HEK293 (cell line): ENCODE measurements at regions not wholly inside any gene's neighbourhood (a gene's known extent, or its start where the extent isn't known, plus 50 kb on each side); places are given as distances from the start of the nearest gene placed in this dataset.

Experiments
- CTCF ChIA-PET: fragments of 350-600 bp; formaldehyde crosslinking; extraction: SDS; loops from one replicate; lab custom pipeline; 2021; ENCODE audit warnings: antibody characterized with exemption; lab: Yijun Ruan, JAX
- POLR2A ChIA-PET: fragments of 300-600 bp; formaldehyde crosslinking; extraction: SDS; loops from one replicate; lab custom pipeline; 2020; ENCODE audit warnings: antibody characterized with exemption, inconsistent platforms; lab: Yijun Ruan, JAX
- H3K27ac ChIP-seq: fragments of 200-500 bp; sonication (Bioruptor generic); 2 replicates; pipeline ENCODE4 v1.5.1; 2014; ENCODE audit warnings: low read depth, low read length, control low read depth, inconsistent platforms; ENCODE audit errors: extremely low read depth
- H3K36me3 ChIP-seq, 2 experiments: fragments of 200-500 bp in 1 of 2; sonication (Bioruptor generic) in 1 of 2; 1 replicate in 1 of 2; 2 replicates in 1 of 2; pipeline ENCODE4 v1.5.1; 2014 to 2017; ENCODE audit warnings: inconsistent platforms in 2 of 2, low read length in 2 of 2; ENCODE audit not compliant: control insufficient read depth in 2 of 2, insufficient read depth in 1 of 2
- H3K4me1 ChIP-seq: fragments of 200-500 bp; sonication (Bioruptor generic); 2 replicates; pipeline ENCODE4 v1.5.1; 2014; ENCODE audit warnings: mild to moderate bottlenecking, low read length, inconsistent platforms; ENCODE audit not compliant: control insufficient read depth, insufficient read depth
- H3K4me3 ChIP-seq: 2 replicates; pipeline ENCODE4 v1.5.1; 2011; ENCODE audit warnings: low read depth, mild to moderate bottlenecking, control low read depth, low read length, moderate library complexity
- H3K9me3 ChIP-seq: fragments of 200-500 bp; sonication (Bioruptor generic); 2 replicates; pipeline ENCODE4 v1.5.1; 2014; ENCODE audit warnings: low read depth, low read length, inconsistent platforms; ENCODE audit not compliant: control insufficient read depth, insufficient read depth
- KLF7 ChIP-seq: fragments of 450-650 bp; formaldehyde crosslinking; IDR thresholded peaks from 2 replicates; pipeline ENCODE4 v1.5.1; 2016; ENCODE audit warnings: missing biosample characterization, missing genetic modification characterization, borderline replicate concordance
- REST ChIP-seq: fragments of 450-650 bp; formaldehyde crosslinking; IDR thresholded peaks from 2 replicates; pipeline ENCODE4 v1.5.1; 2016; ENCODE audit warnings: missing biosample characterization, missing genetic modification characterization
- SCRT1 ChIP-seq: fragments of 450-650 bp; formaldehyde crosslinking; IDR thresholded peaks from 2 replicates; pipeline ENCODE4 v1.5.1; 2016; ENCODE audit warnings: missing biosample characterization, missing genetic modification characterization, borderline replicate concordance
- WT1 ChIP-seq: fragments of 450-650 bp; formaldehyde crosslinking; IDR thresholded peaks from 2 replicates; pipeline ENCODE4 v1.5.1; 2016; ENCODE audit warnings: missing biosample characterization, missing genetic modification characterization
- ZBTB44 ChIP-seq: fragments of 450-650 bp; IDR thresholded peaks from 2 replicates; pipeline ENCODE4 v1.5.1; 2018; ENCODE audit warnings: missing biosample characterization, mild to moderate bottlenecking, missing genetic modification characterization
- ZFP37 ChIP-seq: fragments of 450-650 bp; formaldehyde crosslinking; IDR thresholded peaks from 2 replicates; pipeline ENCODE4 v1.5.1; 2016; ENCODE audit warnings: missing biosample characterization, missing genetic modification characterization
- ZNF174 ChIP-seq: fragments of 450-650 bp; formaldehyde crosslinking; IDR thresholded peaks from 2 replicates; pipeline ENCODE4 v1.5.0; 2017; ENCODE audit warnings: missing biosample characterization, mild to moderate bottlenecking, missing genetic modification characterization
- ZNF26 ChIP-seq: fragments of 450-650 bp; formaldehyde crosslinking; IDR thresholded peaks from 2 replicates; pipeline ENCODE4 v1.5.1; 2016; ENCODE audit warnings: missing biosample characterization, missing genetic modification characterization
- ZNF266 ChIP-seq: fragments of 450-650 bp; formaldehyde crosslinking; IDR thresholded peaks from 2 replicates; pipeline ENCODE4 v1.5.1; 2016; ENCODE audit warnings: missing biosample characterization, missing genetic modification characterization, low read depth
- ZNF335 ChIP-seq: fragments of 450-650 bp; formaldehyde crosslinking; conservative IDR thresholded peaks from 2 replicates; pipeline ENCODE4 v1.5.1; 2016; ENCODE audit warnings: missing biosample characterization, missing genetic modification characterization
- ZNF404 ChIP-seq: fragments of 450-650 bp; formaldehyde crosslinking; IDR thresholded peaks from 2 replicates; pipeline ENCODE4 v1.5.1; 2017; ENCODE audit warnings: missing biosample characterization, missing genetic modification characterization
- ZNF488 ChIP-seq: fragments of 450-650 bp; formaldehyde crosslinking; IDR thresholded peaks from 2 replicates; pipeline ENCODE4 v1.5.1; 2016; ENCODE audit warnings: missing biosample characterization, missing genetic modification characterization
- ZNF521 ChIP-seq: fragments of 450-650 bp; formaldehyde crosslinking; IDR thresholded peaks from 2 replicates; pipeline ENCODE4 v1.5.1; 2017; ENCODE audit warnings: missing biosample characterization, mild to moderate bottlenecking, missing genetic modification characterization
- ZNF621 ChIP-seq: fragments of 450-650 bp; formaldehyde crosslinking; IDR thresholded peaks from 2 replicates; pipeline ENCODE4 v1.5.1; 2017; ENCODE audit warnings: missing biosample characterization, missing genetic modification characterization
- ZNF624 ChIP-seq: fragments of 450-650 bp; formaldehyde crosslinking; IDR thresholded peaks from 2 replicates; pipeline ENCODE4 v1.5.1; 2017; ENCODE audit warnings: missing biosample characterization, missing genetic modification characterization
- ZNF660 ChIP-seq: fragments of 450-650 bp; IDR thresholded peaks from 2 replicates; pipeline ENCODE4 v1.5.1; 2018; ENCODE audit warnings: missing biosample characterization, mild to moderate bottlenecking, missing genetic modification characterization
- ZNF664 ChIP-seq: fragments of 450-650 bp; formaldehyde crosslinking; IDR thresholded peaks from 2 replicates; pipeline ENCODE4 v1.5.1; 2016; ENCODE audit warnings: missing biosample characterization, missing genetic modification characterization
- ZNF701 ChIP-seq: fragments of 450-650 bp; formaldehyde crosslinking; IDR thresholded peaks from 2 replicates; pipeline ENCODE4 v1.5.1; 2016; ENCODE audit warnings: missing biosample characterization, missing genetic modification characterization
- ZNF791 ChIP-seq: fragments of 450-650 bp; formaldehyde crosslinking; IDR thresholded peaks from 2 replicates; pipeline ENCODE4 v1.5.1; 2016; ENCODE audit warnings: missing biosample characterization, missing genetic modification characterization
- ZNF830 ChIP-seq: fragments of 450-650 bp; IDR thresholded peaks from 2 replicates; pipeline ENCODE4 v1.5.0; 2018; ENCODE audit warnings: missing biosample characterization, missing genetic modification characterization, low read depth, mild to moderate bottlenecking, moderate library complexity
- ZSCAN18 ChIP-seq: fragments of 450-650 bp; formaldehyde crosslinking; IDR thresholded peaks from 2 replicates; pipeline ENCODE4 v1.5.1; 2016; ENCODE audit warnings: missing biosample characterization, missing genetic modification characterization
- TF ChIP-seq, protein P1 (sequence below): fragments of 450-650 bp; formaldehyde crosslinking; IDR thresholded peaks from 2 replicates; pipeline ENCODE4 v1.5.1; 2016; ENCODE audit warnings: missing biosample characterization, missing genetic modification characterization
- TF ChIP-seq, protein P2 (sequence below): fragments of 450-650 bp; formaldehyde crosslinking; IDR thresholded peaks from 2 replicates; pipeline ENCODE4 v1.5.1; 2016; ENCODE audit warnings: missing biosample characterization, missing genetic modification characterization
- TF ChIP-seq, protein P3 (sequence below): fragments of 450-650 bp; formaldehyde crosslinking; IDR thresholded peaks from 2 replicates; pipeline ENCODE4 v1.5.1; 2017; ENCODE audit warnings: missing biosample characterization, missing genetic modification characterization

DNA sequence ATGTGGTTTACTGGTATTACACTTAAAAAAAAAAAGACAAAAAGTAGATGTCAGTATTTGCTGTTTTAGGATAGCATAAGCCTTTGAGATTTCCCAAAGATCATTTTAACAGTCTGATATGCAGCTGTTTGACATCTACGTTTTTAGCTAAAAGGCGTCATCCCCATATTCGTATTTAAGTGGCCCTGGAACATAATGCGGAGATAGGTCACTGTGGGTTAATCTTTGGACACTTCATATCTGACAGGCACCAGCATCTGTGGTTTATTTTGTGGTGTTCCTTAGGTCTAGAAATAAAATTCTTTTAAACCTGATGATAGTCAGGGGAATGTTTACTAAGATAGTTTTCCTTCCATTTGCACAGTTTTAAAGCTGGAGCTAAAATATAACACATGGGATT, 313.7 kb downstream of the SOX4 start:
- H3K36me3 ChIP-seq, result no peaks in the 10 kb centered on the region
- H3K4me3 ChIP-seq, result no peak overlapping the region
- CTCF ChIA-PET, result interaction anchor here (0.6 to 1.1 kb wide), 2 partner anchors 20 to 29 kb away, joined by 3 to 5 read pairs; no protein-coding TSS in a partner anchor
- POLR2A ChIA-PET, result no interaction called here
- H3K9me3 ChIP-seq, result no peaks in the 10 kb centered on the region
- no peaks in the 10 kb centered on the region for H3K4me1 ChIP-seq
- TF ChIP-seq ZNF266 (no peak), ZNF830 (tag by site-specific recombination) (no peak), ZNF335 (no peak), ZNF621 (tag by site-specific recombination) (no peak), ZNF701 (tag by site-specific recombination) (no peak), ZNF26 (tag by site-specific recombination) (no peak), ZNF664 (tag by site-specific recombination) (no peak), ZSCAN18 (tag by site-specific recombination) (no peak), WT1 (tag by site-specific recombination) (no peak), KLF7 (tag by site-specific recombination) (no peak), ZNF174 (no peak), ZNF521 (tag by site-specific recombination) (no peak), ZNF404 (no peak), ZNF791 (tag by site-specific recombination) (no peak), ZFP37 (tag by site-specific recombination) (no peak)
- TF ChIP-seq, protein P1, sequence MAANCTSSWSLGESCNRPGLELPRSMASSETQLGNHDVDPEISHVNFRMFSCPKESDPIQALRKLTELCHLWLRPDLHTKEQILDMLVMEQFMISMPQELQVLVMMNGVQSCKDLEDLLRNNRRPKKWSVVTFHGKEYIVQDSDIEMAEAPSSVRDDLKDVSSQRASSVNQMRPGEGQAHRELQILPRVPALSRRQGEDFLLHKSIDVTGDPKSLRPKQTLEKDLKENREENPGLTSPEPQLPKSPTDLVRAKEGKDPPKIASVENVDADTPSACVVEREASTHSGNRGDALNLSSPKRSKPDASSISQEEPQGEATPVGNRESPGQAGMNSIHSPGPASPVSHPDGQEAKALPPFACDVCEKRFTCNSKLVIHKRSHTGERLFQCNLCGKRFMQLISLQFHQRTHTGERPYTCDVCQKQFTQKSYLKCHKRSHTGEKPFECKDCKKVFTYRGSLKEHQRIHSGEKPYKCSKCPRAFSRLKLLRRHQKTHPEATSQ (tag by site-specific recombination), result no peak
- TF ChIP-seq, protein P2, sequence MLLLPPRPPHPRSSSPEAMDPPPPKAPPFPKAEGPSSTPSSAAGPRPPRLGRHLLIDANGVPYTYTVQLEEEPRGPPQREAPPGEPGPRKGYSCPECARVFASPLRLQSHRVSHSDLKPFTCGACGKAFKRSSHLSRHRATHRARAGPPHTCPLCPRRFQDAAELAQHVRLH (tag by site-specific recombination), result no peak
- TF ChIP-seq, protein P3, sequence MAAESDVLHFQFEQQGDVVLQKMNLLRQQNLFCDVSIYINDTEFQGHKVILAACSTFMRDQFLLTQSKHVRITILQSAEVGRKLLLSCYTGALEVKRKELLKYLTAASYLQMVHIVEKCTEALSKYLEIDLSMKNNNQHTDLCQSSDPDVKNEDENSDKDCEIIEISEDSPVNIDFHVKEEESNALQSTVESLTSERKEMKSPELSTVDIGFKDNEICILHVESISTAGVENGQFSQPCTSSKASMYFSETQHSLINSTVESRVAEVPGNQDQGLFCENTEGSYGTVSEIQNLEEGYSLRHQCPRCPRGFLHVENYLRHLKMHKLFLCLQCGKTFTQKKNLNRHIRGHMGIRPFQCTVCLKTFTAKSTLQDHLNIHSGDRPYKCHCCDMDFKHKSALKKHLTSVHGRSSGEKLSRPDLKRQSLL (tag by site-specific recombination), result no peak
- H3K27ac ChIP-seq, result no peak overlapping the region

DNA sequence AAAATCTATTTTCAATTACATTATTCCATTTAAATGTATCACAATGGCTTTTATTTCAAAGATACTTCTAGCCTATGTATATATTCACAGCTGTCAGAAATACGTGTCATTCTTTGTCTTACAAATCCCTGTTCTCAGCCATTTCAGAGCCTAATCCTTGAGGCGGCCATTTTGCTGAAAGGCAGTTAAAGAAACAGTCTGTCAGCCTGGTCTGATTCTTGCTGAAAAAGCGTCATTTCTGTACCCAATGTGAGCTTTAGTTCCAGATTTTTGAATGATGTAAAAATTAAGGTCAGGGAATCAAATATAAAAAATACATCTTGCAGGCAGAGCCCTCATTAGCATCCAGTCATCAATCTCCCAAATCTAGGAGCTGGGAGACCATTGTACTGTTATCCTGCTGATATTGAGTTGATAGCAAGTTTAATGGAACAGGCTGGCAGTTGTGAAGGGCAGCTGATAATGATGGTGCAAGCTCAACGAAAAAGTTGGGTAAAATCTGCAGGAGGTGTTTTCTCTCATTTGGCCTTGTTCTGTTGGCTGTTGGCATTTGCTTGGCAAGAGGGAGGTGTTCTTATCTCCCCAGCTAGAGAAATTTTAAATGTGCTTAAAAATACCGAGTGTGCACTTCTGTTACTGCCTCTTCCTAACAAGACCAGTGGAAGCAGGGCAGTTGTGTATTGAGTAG, 314.8 kb downstream of the SOX4 start:
- Histone ChIP-seq H3K4me3 (no peak overlapping the region), H3K9me3 (no peaks in the 10 kb centered on the region), H3K36me3 (no peaks in the 10 kb centered on the region), H3K27ac (no peak overlapping the region), H3K4me1 (no peaks in the 10 kb centered on the region)
- POLR2A ChIA-PET, result no interaction called here
- CTCF ChIA-PET, result no interaction called here
- TF ChIP-seq ZBTB44 (tag by site-specific recombination) (no peak), ZNF660 (tag by site-specific recombination) (no peak), WT1 (tag by site-specific recombination) (no peak), ZNF488 (tag by site-specific recombination) (no peak), REST (no peak), SCRT1 (tag by site-specific recombination) (no peak), ZNF624 (no peak)
